GM12878 (cell line): ENCODE measurements at regions not wholly inside any gene's neighbourhood (a gene's known extent, or its start where the extent isn't known, plus 50 kb on each side); places are given as distances from the start of the nearest gene placed in this dataset.

Experiments
- ATAC-seq: fragments of 200-7000 bp; cut with Tn5 transposase; 3 replicates; pipeline ENCODE4 v1.9.1; 2020; ENCODE audit warnings: mild to moderate bottlenecking, moderate library complexity
- BruUV-seq: library from RNA; stranded (reverse); fragments of 400-500 nt; replicated peaks from 2 replicates; lab custom pipeline; 2021; lab: Mats Ljungman, UMichigan
- CTCF ChIA-PET: fragments of 300-600 bp; sonication (Branson Sonifier 250); formaldehyde crosslinking; extraction: SDS; loops from one replicate; lab custom pipeline; 2021; ENCODE audit warnings: inconsistent platforms; lab: Yijun Ruan, JAX
- POLR2A ChIA-PET: fragments of 350-600 bp; formaldehyde crosslinking; extraction: SDS; loops from one replicate; lab custom pipeline; 2021; ENCODE audit warnings: inconsistent platforms; lab: Charles Lee
- RAD21 ChIA-PET: fragments of 300-600 bp; sonication (Branson Sonifier 250); formaldehyde crosslinking; loops from one replicate; lab custom pipeline; 2023; ENCODE audit warnings: antibody characterized with exemption; ENCODE audit not compliant: unreplicated experiment; lab: Charles Lee
- SMC1A ChIA-PET: fragments of 300-600 bp; sonication (Branson Sonifier 250); formaldehyde crosslinking; loops from one replicate; lab custom pipeline; 2023; ENCODE audit not compliant: unreplicated experiment, uncharacterized antibody; lab: Charles Lee
- DNase-seq: peaks from one replicate; pipeline ENCODE4 v3.0.0-alpha.2; 2011; ENCODE audit warnings: low read depth, low spot score
- FAIRE-seq: peaks from 3 replicates; lab custom pipeline; 2011; peaks lifted over from hg19 to GRCh38; lab: Jason Lieb, UNC
- H2AFZ ChIP-seq: 2 replicates; pipeline ENCODE4 v1.6.0; 2011; ENCODE audit warnings: low read depth, low read length, control low read depth; ENCODE audit not compliant: control insufficient read depth
- H3K27ac ChIP-seq: 2 replicates; pipeline ENCODE4 v1.5.1; 2011; ENCODE audit warnings: control low read depth; ENCODE audit not compliant: control insufficient read depth, insufficient read depth
- H3K27me3 ChIP-seq, 2 experiments: replicated peaks in 1 of 2; 2 replicates each; pipeline versions ENCODE4 v1.6.0 to v1.6.1; 2011; ENCODE audit warnings: low read length in 1 of 2; ENCODE audit not compliant: control insufficient read depth in 2 of 2, insufficient read depth in 2 of 2
- H3K36me3 ChIP-seq, 2 experiments: 2 replicates each; pipeline ENCODE4 v1.5.1; 2011; ENCODE audit warnings: low read length in 1 of 2; ENCODE audit not compliant: control insufficient read depth in 2 of 2, insufficient read depth in 2 of 2
- H3K4me1 ChIP-seq: 2 replicates; pipeline ENCODE4 v1.6.1; 2011; ENCODE audit warnings: mild to moderate bottlenecking, low read length, moderate library complexity, mixed read lengths; ENCODE audit not compliant: control insufficient read depth, insufficient read depth
- H3K4me2 ChIP-seq: 2 replicates; pipeline ENCODE4 v1.6.0; 2011; ENCODE audit warnings: control low read depth; ENCODE audit not compliant: control insufficient read depth, insufficient read depth
- H3K4me3 ChIP-seq: fragments of 200-600 bp; sonication (generic); 2 replicates; pipeline ENCODE4 v1.5.1; 2016
- H3K79me2 ChIP-seq: 2 replicates; pipeline ENCODE4 v1.6.0; 2011; ENCODE audit warnings: low read length; ENCODE audit not compliant: control insufficient read depth, insufficient read depth
- H3K9ac ChIP-seq: 2 replicates; pipeline ENCODE4 v1.8.0; 2011; ENCODE audit warnings: low read length, control low read depth, mixed read lengths; ENCODE audit not compliant: control insufficient read depth, insufficient read depth
- H3K9me3 ChIP-seq: replicated peaks from 3 replicates; pipeline ENCODE4 v1.5.1; 2011; ENCODE audit warnings: mild to moderate bottlenecking, low read length; ENCODE audit not compliant: control insufficient read depth, insufficient read depth
- H4K20me1 ChIP-seq: 2 replicates; pipeline ENCODE4 v1.6.0; 2011; ENCODE audit not compliant: control insufficient read depth, insufficient read depth
- EP300 ChIP-seq, 2 experiments: fragments of 150-350 bp in 1 of 2; IDR thresholded peaks; 2 replicates each; pipeline ENCODE4 v1.6.1; 2011 to 2012; ENCODE audit warnings: low read depth in 2 of 2, low read length in 2 of 2, borderline replicate concordance in 1 of 2, improper control_type of control experiment in 1 of 2, inconsistent platforms in 1 of 2; ENCODE audit not compliant: control insufficient read depth in 1 of 2
- JUNB ChIP-seq: IDR thresholded peaks from 2 replicates; pipeline ENCODE4 v1.6.1; 2016; ENCODE audit warnings: antibody characterized with exemption, mild to moderate bottlenecking
- MYC ChIP-seq: IDR thresholded peaks from 2 replicates; pipeline ENCODE4 v1.6.1; 2011; ENCODE audit warnings: mild to moderate bottlenecking, low read length, moderate library complexity, inconsistent platforms; ENCODE audit not compliant: insufficient read depth, insufficient replicate concordance, insufficient read length, severe bottlenecking
- NR2F1 ChIP-seq: fragments of 450-650 bp; conservative IDR thresholded peaks from 2 replicates; pipeline ENCODE4 v1.6.1; 2017; ENCODE audit warnings: mild to moderate bottlenecking
- POU2F2 ChIP-seq: IDR thresholded peaks from 3 replicates; pipeline ENCODE4 v1.6.1; 2011; ENCODE audit warnings: low read depth, mild to moderate bottlenecking, low read length, borderline replicate concordance
- RCOR1 ChIP-seq: conservative IDR thresholded peaks from 2 replicates; pipeline ENCODE4 v1.6.1; 2012; ENCODE audit warnings: low read depth, low read length, improper control_type of control experiment
- TAF1 ChIP-seq: IDR thresholded peaks from 2 replicates; pipeline ENCODE4 v1.6.1; 2011; ENCODE audit warnings: mild to moderate bottlenecking, low read depth, low read length, borderline replicate concordance
- YY1 ChIP-seq: IDR thresholded peaks from 2 replicates; pipeline ENCODE4 v1.6.1; 2011; ENCODE audit warnings: low read depth, mild to moderate bottlenecking, low read length
- WGBS: methylation state at CpG from one replicate; pipeline ENCODE4 v1.1.6; 2016; ENCODE audit warnings: low lambda C conversion rate; ENCODE audit not compliant: insufficient replicate concordance, insufficient coverage; ENCODE audit errors: missing lambda C conversion rate; 5-methylcytosine and 5-hydroxymethylcytosine counted together
- in situ Hi-C: fragments of 300-500 bp; cut with MboI; formaldehyde crosslinking; loops from 9 replicates; pipeline ENCODE4 v1.14.3; 2018; ENCODE audit warnings: mixed read lengths
- intact Hi-C: fragments of 100-400 bp; cut with micrococcal nuclease; formaldehyde crosslinking; loops from one replicate; pipeline ENCODE4 v1.14.2; 2022; ENCODE audit not compliant: unreplicated experiment
- TF ChIP-seq, protein P1 (sequence below): IDR thresholded peaks from 2 replicates; pipeline ENCODE4 v1.6.1; 2011; ENCODE audit warnings: mild to moderate bottlenecking, low read depth, low read length, moderate library complexity; ENCODE audit not compliant: insufficient replicate concordance
- TF ChIP-seq, protein P2 (sequence below): fragments of 450-650 bp; formaldehyde crosslinking; IDR thresholded peaks from 2 replicates; pipeline ENCODE4 v1.4.0; 2022; ENCODE audit warnings: mild to moderate bottlenecking, moderate library complexity
- TF ChIP-seq, protein P3 (sequence below): fragments of 150-350 bp; IDR thresholded peaks from 2 replicates; pipeline ENCODE4 v1.6.1; 2014; ENCODE audit warnings: mild to moderate bottlenecking, low read depth, low read length
- TF ChIP-seq, protein P4 (sequence below): fragments of 450-650 bp; IDR thresholded peaks from 2 replicates; pipeline ENCODE4 v1.6.1; 2016; ENCODE audit warnings: mild to moderate bottlenecking, moderate library complexity, borderline replicate concordance

DNA sequence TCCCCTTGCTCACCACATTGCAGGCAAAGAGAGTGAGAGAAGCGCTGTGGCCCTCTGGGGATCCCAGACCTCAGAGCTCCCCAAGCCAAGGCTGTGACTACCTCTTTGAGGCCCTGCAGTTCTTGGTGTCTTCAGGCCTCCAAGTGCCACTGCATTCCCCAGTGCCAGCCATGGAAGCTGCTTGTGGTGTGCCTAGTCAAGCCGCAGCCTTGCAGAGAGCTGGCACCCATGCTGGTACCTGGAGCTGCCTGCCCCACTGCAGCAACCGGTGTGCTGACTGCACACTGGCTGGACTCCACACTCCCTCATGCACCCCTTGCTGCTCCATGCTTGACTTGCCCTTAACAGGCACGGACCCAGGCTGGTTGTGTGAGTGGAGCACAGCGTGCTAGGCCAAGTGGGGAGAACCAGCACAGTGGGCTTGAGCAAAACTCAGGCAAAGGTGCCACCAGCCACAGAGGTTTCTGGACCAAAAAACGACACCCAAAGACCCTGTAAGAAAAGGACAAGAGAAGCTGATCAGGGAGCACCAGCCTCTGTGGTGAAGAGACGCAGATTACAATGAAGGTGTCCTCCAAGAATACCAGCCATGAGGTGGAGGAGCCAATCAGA, 113.5 kb upstream of the TMEM18 start (continued):
- TF ChIP-seq, protein P1, sequence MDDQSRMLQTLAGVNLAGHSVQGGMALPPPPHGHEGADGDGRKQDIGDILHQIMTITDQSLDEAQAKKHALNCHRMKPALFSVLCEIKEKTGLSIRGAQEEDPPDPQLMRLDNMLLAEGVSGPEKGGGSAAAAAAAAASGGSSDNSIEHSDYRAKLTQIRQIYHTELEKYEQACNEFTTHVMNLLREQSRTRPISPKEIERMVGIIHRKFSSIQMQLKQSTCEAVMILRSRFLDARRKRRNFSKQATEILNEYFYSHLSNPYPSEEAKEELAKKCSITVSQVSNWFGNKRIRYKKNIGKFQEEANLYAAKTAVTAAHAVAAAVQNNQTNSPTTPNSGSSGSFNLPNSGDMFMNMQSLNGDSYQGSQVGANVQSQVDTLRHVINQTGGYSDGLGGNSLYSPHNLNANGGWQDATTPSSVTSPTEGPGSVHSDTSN: no peak
- no peak for TF ChIP-seq EP300 (IDR thresholded peaks at IDR 0.05; ENCODE audit: borderline replicate concordance in 1 of 2, control insufficient read depth in 1 of 2, low read depth in 2 of 2, low read length in 2 of 2)
- TF ChIP-seq NR2F1: no peak
- TF ChIP-seq JUNB: no peak

DNA sequence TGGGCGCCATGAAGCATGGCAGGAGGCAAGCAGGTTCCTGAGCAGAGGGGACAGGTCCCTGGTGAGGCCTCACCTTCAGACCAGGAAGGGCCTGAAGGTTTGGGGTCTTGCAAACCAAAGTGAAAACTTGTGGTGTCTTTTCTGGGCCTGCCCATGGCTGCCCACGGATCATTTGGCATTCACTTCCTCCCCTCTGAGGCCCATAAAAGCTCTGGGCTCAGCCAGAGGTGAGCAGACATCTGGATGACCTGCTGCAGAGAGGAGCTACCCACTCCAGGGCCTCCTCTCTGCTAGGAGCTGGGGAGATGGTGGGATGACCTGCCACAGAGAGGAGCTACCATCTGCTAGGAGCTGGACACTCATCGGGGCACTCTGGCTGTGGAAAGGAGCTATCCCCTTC, 112.9 kb upstream of the TMEM18 start:
- in situ Hi-C loops: no loop called here
- WGBS: 23% methylated on average over 3 of the region's 3 CpGs
- CTCF ChIA-PET: no interaction called here
- TF ChIP-seq, protein P2, sequence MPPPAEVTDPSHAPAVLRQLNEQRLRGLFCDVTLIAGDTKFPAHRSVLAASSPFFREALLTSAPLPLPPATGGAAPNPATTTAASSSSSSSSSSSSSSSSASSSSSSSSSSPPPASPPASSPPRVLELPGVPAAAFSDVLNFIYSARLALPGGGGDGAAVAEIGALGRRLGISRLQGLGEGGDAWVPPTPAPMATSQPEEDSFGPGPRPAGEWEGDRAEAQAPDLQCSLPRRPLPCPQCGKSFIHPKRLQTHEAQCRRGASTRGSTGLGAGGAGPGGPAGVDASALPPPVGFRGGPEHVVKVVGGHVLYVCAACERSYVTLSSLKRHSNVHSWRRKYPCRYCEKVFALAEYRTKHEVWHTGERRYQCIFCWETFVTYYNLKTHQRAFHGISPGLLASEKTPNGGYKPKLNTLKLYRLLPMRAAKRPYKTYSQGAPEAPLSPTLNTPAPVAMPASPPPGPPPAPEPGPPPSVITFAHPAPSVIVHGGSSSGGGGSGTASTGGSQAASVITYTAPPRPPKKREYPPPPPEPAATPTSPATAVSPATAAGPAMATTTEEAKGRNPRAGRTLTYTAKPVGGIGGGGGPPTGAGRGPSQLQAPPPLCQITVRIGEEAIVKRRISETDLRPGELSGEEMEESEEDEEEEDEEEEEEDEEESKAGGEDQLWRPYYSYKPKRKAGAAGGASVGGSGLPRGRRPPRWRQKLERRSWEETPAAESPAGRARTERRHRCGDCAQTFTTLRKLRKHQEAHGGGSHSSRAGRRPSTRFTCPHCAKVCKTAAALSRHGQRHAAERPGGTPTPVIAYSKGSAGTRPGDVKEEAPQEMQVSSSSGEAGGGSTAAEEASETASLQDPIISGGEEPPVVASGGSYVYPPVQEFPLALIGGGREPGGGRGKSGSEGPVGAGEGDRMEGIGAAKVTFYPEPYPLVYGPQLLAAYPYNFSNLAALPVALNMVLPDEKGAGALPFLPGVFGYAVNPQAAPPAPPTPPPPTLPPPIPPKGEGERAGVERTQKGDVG (CRISPR knock-in tag): no peak
- TF ChIP-seq, protein P3, sequence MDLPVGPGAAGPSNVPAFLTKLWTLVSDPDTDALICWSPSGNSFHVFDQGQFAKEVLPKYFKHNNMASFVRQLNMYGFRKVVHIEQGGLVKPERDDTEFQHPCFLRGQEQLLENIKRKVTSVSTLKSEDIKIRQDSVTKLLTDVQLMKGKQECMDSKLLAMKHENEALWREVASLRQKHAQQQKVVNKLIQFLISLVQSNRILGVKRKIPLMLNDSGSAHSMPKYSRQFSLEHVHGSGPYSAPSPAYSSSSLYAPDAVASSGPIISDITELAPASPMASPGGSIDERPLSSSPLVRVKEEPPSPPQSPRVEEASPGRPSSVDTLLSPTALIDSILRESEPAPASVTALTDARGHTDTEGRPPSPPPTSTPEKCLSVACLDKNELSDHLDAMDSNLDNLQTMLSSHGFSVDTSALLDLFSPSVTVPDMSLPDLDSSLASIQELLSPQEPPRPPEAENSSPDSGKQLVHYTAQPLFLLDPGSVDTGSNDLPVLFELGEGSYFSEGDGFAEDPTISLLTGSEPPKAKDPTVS: no peak
- TF ChIP-seq MYC (no peak), TAF1 (no peak), POU2F2 (no peak), RCOR1 (no peak), YY1 (no peak)
- TF ChIP-seq, protein P4, sequence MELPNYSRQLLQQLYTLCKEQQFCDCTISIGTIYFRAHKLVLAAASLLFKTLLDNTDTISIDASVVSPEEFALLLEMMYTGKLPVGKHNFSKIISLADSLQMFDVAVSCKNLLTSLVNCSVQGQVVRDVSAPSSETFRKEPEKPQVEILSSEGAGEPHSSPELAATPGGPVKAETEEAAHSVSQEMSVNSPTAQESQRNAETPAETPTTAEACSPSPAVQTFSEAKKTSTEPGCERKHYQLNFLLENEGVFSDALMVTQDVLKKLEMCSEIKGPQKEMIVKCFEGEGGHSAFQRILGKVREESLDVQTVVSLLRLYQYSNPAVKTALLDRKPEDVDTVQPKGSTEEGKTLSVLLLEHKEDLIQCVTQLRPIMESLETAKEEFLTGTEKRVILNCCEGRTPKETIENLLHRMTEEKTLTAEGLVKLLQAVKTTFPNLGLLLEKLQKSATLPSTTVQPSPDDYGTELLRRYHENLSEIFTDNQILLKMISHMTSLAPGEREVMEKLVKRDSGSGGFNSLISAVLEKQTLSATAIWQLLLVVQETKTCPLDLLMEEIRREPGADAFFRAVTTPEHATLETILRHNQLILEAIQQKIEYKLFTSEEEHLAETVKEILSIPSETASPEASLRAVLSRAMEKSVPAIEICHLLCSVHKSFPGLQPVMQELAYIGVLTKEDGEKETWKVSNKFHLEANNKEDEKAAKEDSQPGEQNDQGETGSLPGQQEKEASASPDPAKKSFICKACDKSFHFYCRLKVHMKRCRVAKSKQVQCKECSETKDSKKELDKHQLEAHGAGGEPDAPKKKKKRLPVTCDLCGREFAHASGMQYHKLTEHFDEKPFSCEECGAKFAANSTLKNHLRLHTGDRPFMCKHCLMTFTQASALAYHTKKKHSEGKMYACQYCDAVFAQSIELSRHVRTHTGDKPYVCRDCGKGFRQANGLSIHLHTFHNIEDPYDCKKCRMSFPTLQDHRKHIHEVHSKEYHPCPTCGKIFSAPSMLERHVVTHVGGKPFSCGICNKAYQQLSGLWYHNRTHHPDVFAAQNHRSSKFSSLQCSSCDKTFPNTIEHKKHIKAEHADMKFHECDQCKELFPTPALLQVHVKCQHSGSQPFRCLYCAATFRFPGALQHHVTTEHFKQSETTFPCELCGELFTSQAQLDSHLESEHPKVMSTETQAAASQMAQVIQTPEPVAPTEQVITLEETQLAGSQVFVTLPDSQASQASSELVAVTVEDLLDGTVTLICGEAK: no peak

More for the DNA sequence above, 112.9 kb upstream of the TMEM18 start:
- ChIA-PET POLR2A (no interaction called here), RAD21 (no interaction called here), SMC1A (no interaction called here)
- Histone ChIP-seq H3K9me3 (no peaks in the 10 kb centered on the region; the same call in 2 of the 3 replicates), H3K4me3 (no peak overlapping the region), H3K27me3 (no peaks in the 10 kb centered on the region), H3K79me2 (no peaks in the 10 kb centered on the region), H3K36me3 (no peaks in the 10 kb centered on the region), H3K4me2 (no peak overlapping the region), H3K9ac (no peak overlapping the region), H3K4me1 (no peaks in the 10 kb centered on the region), H2AFZ (no peak overlapping the region), H4K20me1 (no peaks in the 10 kb centered on the region), H3K27ac (no peak overlapping the region)
- BruUV-seq: no TSS peak
- intact Hi-C loops: no loop called here
- DNase-seq (no peak), FAIRE-seq (no peak), ATAC-seq (no peak)
